HFF-Myc (cell line): ENCODE measurements at regions not wholly inside any gene's neighbourhood (a gene's known extent, or its start where the extent isn't known, plus 50 kb on each side); places are given as distances from the start of the nearest gene placed in this dataset.

Experiments used
- DNase-seq: peaks from one replicate; pipeline ENCODE4 v3.0.0-alpha.2; 2011; ENCODE audit warnings: low read depth; ENCODE audit errors: extremely low read depth
- H3K4me3 ChIP-seq: replicated peaks from 2 replicates; pipeline ENCODE4 v1.5.1; 2011; ENCODE audit warnings: low read depth, mild to moderate bottlenecking, control low read depth, low read length
- CTCF ChIP-seq: IDR thresholded peaks from 2 replicates; pipeline ENCODE4 v1.5.1; 2012; ENCODE audit warnings: mild to moderate bottlenecking, low read depth, low read length, control low read depth; ENCODE audit errors: missing control alignments

- TF ChIP-seq CTCF, result no peak
- H3K4me3 ChIP-seq, result no peak overlapping the region
- DNase-seq, result no peak
Observed at GRCh38 chr21:38075833-38076587, 159.8 kb upstream of the KCNJ6 start.

- H3K4me3 ChIP-seq, result no peak overlapping the region
- no peak for DNase-seq
- no peak for TF ChIP-seq CTCF
Observed at GRCh38 chr21:38077569-38077968, 161.3 kb upstream of the KCNJ6 start.

GRCh38 chr21:38080888-38081287, 164.6 kb upstream of the KCNJ6 start:
- no peak for TF ChIP-seq CTCF
- no peak overlapping the region for H3K4me3 ChIP-seq
- DNase-seq, result no peak

- H3K4me3 ChIP-seq, result no peak overlapping the region
- TF ChIP-seq CTCF, result no peak
- no peak for DNase-seq
Observed at GRCh38 chr21:38081708-38082107, 165.5 kb upstream of the KCNJ6 start.

GRCh38 chr21:38082936-38083485, 166.8 kb upstream of the KCNJ6 start:
- no peak for TF ChIP-seq CTCF
- no peak for DNase-seq
- no peak overlapping the region for H3K4me3 ChIP-seq

GRCh38 chr21:38083535-38083934, 167.3 kb upstream of the KCNJ6 start:
- DNase-seq, result no peak
- no peak overlapping the region for H3K4me3 ChIP-seq
- no peak for TF ChIP-seq CTCF
